ENCODE measurements at regions not wholly inside any gene's neighbourhood (a gene's known extent, or its start where the extent isn't known, plus 50 kb on each side); places are given as distances from the start of the nearest gene placed in this dataset.

DNA sequence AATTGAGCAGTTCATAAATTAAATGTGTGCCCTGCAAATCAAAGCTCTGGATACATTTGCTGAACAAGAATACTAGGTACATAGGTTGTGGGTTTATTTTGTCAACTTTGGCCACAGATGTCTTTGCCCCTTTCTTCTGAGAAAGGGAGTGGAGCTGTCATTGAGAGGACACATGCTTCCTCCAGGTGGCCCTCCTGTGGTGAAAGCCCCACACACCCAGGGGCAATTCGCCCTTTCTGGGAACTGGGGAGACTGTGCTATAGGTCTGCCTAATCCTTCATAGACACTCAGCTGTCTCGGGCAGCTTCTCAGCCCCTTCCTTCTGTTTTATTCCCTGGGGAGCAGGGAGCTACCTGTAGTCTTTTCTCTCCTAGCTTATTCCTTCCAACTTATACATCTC, 605.7 kb upstream of the DPP6 start:
- 54 to 58% methylated on average over 2 of the region's 2 CpGs for WGBS, 2 donors
- Histone ChIP-seq H3K4me1 (ENCODE audit: control insufficient read depth in 2 of 2, insufficient read depth in 2 of 2, low read length in 1 of 2) (no peaks in the 10 kb centered on the region), H3K27me3 (ENCODE audit: control insufficient read depth in 1 of 2, insufficient read depth in 2 of 2, low read length in 2 of 2) (no peaks in the 10 kb centered on the region), H3K4me3 (ENCODE audit: low read depth in 1 of 2, low read length in 2 of 2) (no peak overlapping the region), H3K9me3 (ENCODE audit: control insufficient read depth in 2 of 2, insufficient read depth in 1 of 2, low read depth in 1 of 2, low read length in 1 of 2) (peaks cover 0 to 6% of the 10 kb centered on the region in 2 donors), H3K36me3 (ENCODE audit: control insufficient read depth in 2 of 2, insufficient read depth in 2 of 2, low read length in 1 of 2) (no peaks in the 10 kb centered on the region), H3K27ac (ENCODE audit: low read depth in 2 of 2, low read length in 1 of 2) (no peak overlapping the region)

DNA sequence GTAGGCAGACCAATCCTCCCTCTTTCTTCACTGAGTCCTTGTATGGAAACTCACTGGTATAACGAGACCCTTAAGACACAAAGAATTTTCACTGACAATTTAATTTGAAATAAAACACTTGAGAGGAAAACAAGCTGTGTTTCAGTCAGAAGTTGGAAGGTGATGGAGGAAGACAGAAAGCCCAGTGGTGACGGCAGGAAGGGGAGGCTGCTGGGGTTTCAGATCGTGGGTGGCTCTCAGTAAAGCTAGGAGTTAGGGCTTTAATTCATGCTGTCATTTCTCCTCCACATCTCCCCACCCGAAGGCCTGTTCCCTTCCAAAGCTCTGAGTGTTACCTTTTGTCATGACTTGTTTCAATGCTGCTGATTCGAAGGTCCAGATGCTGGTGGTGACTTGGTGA, 605.2 kb upstream of the DPP6 start:
- 56 to 64% methylated on average over 5 of the region's 5 CpGs for WGBS, 2 donors
- Histone ChIP-seq H3K36me3 (ENCODE audit: control insufficient read depth in 2 of 2, insufficient read depth in 2 of 2, low read length in 1 of 2) (no peaks in the 10 kb centered on the region), H3K4me3 (ENCODE audit: low read depth in 1 of 2, low read length in 2 of 2) (no peak overlapping the region), H3K27ac (ENCODE audit: low read depth in 2 of 2, low read length in 1 of 2) (no peak overlapping the region), H3K27me3 (ENCODE audit: control insufficient read depth in 1 of 2, insufficient read depth in 2 of 2, low read length in 2 of 2) (no peaks in the 10 kb centered on the region), H3K4me1 (ENCODE audit: control insufficient read depth in 2 of 2, insufficient read depth in 2 of 2, low read length in 1 of 2) (no peaks in the 10 kb centered on the region), H3K9me3 (ENCODE audit: control insufficient read depth in 2 of 2, insufficient read depth in 1 of 2, low read depth in 1 of 2, low read length in 1 of 2) (peaks cover 0 to 6% of the 10 kb centered on the region in 2 donors)

DNA sequence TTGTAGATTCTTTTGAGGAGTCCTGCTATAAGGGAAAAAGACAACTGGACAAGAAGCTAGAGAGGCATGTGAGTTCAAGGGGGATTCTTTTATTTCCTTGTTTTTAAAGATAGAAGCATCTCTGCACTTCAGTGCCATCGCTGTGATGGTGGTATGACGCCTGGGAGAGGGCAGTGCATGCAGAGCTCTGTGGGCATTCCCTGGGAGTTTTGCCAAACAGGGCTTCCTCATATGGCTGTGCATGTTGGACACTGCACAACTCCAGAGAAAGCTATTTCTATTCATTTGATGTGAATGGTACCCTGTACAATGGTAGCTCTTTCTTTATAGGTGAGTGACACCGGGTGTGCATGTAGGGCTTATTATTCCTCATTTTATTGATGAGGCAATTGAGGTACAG, 599.5 kb upstream of the DPP6 start:
- no peaks in the 10 kb centered on the region for H3K4me1 ChIP-seq (ENCODE audit: control insufficient read depth in 2 of 2, insufficient read depth in 2 of 2, low read length in 1 of 2)
- H3K9me3 ChIP-seq (ENCODE audit: control insufficient read depth in 2 of 2, insufficient read depth in 1 of 2, low read depth in 1 of 2, low read length in 1 of 2), result peaks cover under 1 to 3% of the 10 kb centered on the region in 2 donors
- H3K36me3 ChIP-seq (ENCODE audit: control insufficient read depth in 2 of 2, insufficient read depth in 2 of 2, low read length in 1 of 2), result no peaks in the 10 kb centered on the region
- H3K27me3 ChIP-seq (ENCODE audit: control insufficient read depth in 1 of 2, insufficient read depth in 2 of 2, low read length in 2 of 2), result no peaks in the 10 kb centered on the region
- no peak overlapping the region for H3K4me3 ChIP-seq (ENCODE audit: low read depth in 1 of 2, low read length in 2 of 2)
- H3K27ac ChIP-seq (ENCODE audit: low read depth in 2 of 2, low read length in 1 of 2), result no peak overlapping the region
- 79 to 80% methylated on average over 3 of the region's 3 CpGs for WGBS, 2 donors

DNA sequence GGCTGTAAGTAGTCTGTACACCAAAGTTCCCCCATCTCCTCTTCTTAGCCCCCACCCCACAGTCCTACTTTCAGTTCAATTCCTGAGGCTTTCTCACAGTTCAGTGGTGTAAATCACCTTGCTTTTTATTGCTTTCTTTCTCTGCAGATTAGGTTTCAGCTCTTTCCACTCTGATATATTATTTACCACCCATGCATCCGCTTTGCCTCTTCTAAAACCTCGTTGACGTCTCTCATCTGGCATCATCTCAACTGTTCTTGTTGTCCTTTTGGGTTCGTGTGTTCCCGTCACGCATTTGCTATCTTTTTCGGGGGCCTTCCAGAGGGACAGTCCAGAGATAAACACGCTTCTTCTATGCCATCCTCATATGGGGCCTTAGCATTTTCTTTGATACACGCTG, 597.9 kb upstream of the DPP6 start:
- 75 to 78% methylated on average over 9 of the region's 9 CpGs for WGBS, 2 donors
- H3K9me3 ChIP-seq (ENCODE audit: control insufficient read depth in 2 of 2, insufficient read depth in 1 of 2, low read depth in 1 of 2, low read length in 1 of 2), result peaks cover 0 to 3% of the 10 kb centered on the region in 2 donors
- H3K36me3 ChIP-seq (ENCODE audit: control insufficient read depth in 2 of 2, insufficient read depth in 2 of 2, low read length in 1 of 2), result no peaks in the 10 kb centered on the region
- no peak overlapping the region for H3K4me3 ChIP-seq (ENCODE audit: low read depth in 1 of 2, low read length in 2 of 2)
- no peak overlapping the region for H3K27ac ChIP-seq (ENCODE audit: low read depth in 2 of 2, low read length in 1 of 2)
- no peaks in the 10 kb centered on the region for H3K27me3 ChIP-seq (ENCODE audit: control insufficient read depth in 1 of 2, insufficient read depth in 2 of 2, low read length in 2 of 2)
- no peaks in the 10 kb centered on the region for H3K4me1 ChIP-seq (ENCODE audit: control insufficient read depth in 2 of 2, insufficient read depth in 2 of 2, low read length in 1 of 2)

DNA sequence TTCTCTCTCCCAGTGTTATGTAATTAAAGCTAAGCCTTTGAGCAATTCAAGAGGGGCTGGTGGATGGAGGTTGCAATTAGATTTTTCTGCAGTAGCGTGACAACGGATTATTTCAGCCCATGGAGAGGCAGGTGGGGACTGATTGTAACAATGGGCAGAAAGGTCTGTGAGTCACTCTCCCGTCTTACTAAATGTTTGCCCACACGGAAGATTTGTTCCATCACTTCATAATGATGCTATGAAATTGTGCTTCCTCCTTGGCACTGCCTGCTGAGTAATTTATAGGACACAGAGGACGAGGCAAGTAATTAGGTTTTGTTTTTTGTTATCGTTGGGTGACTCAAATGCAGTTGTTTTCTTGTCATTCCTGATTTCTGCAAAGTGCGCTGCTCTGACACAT, 594.5 kb upstream of the DPP6 start:
- no peak overlapping the region for H3K4me3 ChIP-seq (ENCODE audit: low read depth in 1 of 2, low read length in 2 of 2)
- 63 to 73% methylated on average over 7 of the region's 7 CpGs for WGBS, 2 donors
- peaks cover 0 to 8% of the 10 kb centered on the region in 2 donors for H3K9me3 ChIP-seq (ENCODE audit: control insufficient read depth in 2 of 2, insufficient read depth in 1 of 2, low read depth in 1 of 2, low read length in 1 of 2)
- no peaks in the 10 kb centered on the region for H3K4me1 ChIP-seq (ENCODE audit: control insufficient read depth in 2 of 2, insufficient read depth in 2 of 2, low read length in 1 of 2)
- no peaks in the 10 kb centered on the region for H3K36me3 ChIP-seq (ENCODE audit: control insufficient read depth in 2 of 2, insufficient read depth in 2 of 2, low read length in 1 of 2)
- no peak overlapping the region for H3K27ac ChIP-seq (ENCODE audit: low read depth in 2 of 2, low read length in 1 of 2)
- H3K27me3 ChIP-seq (ENCODE audit: control insufficient read depth in 1 of 2, insufficient read depth in 2 of 2, low read length in 2 of 2), result no peaks in the 10 kb centered on the region

DNA sequence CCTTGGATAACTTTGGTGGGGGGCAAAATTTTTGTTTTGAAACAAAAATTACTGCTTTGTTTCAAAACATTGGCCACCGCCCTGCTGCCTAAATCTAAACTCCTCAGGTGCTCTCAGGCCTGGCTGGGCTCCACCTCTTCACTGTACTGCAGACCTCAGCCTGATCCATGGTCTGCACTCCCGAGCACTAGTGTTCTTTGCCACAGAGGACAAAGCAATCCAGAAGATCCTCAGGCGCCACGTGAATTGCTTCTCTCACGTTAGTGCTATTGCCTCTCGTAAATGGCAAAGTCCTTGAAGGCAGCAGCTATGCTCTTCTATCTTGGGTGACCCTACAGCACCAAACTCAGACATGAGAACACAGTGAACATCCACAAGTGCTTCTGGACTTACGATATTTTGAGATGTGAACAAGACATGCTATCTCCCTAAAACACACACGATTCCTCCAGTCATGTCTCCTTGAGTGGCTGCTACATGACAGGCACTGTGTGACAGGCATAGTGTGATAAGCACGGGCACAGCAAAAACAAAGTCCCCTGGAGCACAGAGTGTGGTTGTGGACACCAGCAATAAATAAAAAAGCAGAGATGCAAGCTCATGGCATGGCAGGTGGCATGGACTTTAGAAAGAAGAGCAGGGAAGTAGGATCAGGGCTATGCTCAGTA, 582.1 kb upstream of the DPP6 start:
- Histone ChIP-seq H3K27ac (ENCODE audit: low read depth in 2 of 2, low read length in 1 of 2) (no peak overlapping the region), H3K9me3 (ENCODE audit: control insufficient read depth in 2 of 2, insufficient read depth in 1 of 2, low read depth in 1 of 2, low read length in 1 of 2) (peaks cover 2 to 3% of the 10 kb centered on the region in 2 donors), H3K4me3 (ENCODE audit: low read depth in 1 of 2, low read length in 2 of 2) (no peak overlapping the region), H3K4me1 (ENCODE audit: control insufficient read depth in 2 of 2, insufficient read depth in 2 of 2, low read length in 1 of 2) (no peaks in the 10 kb centered on the region), H3K36me3 (ENCODE audit: control insufficient read depth in 2 of 2, insufficient read depth in 2 of 2, low read length in 1 of 2) (no peaks in the 10 kb centered on the region), H3K27me3 (ENCODE audit: control insufficient read depth in 1 of 2, insufficient read depth in 2 of 2, low read length in 2 of 2) (no peaks in the 10 kb centered on the region)
- WGBS, 2 donors, result 64% methylated on average over 9 of the region's 9 CpGs

DNA sequence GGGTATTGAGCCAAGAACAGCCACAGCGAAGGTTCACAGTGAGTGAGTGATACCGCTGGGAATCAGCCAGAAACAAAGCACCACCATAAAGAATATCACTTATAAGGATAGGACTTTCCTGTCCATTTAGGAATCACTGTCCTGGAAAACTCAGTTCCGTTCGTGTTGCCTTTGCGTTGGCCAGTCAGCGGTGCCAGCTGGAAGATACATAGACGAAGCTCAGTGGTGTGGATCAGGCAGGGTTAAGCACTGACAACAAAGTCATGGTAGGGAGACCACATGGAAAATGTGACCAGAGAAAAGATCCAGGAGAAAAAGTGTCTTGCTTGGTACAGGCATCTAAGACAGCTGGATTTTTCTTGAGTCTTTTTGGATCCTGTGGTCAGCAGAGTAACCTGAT, 579.7 kb upstream of the DPP6 start:
- Histone ChIP-seq H3K4me1 (ENCODE audit: control insufficient read depth in 2 of 2, insufficient read depth in 2 of 2, low read length in 1 of 2) (no peaks in the 10 kb centered on the region), H3K36me3 (ENCODE audit: control insufficient read depth in 2 of 2, insufficient read depth in 2 of 2, low read length in 1 of 2) (no peaks in the 10 kb centered on the region), H3K9me3 (ENCODE audit: control insufficient read depth in 2 of 2, insufficient read depth in 1 of 2, low read depth in 1 of 2, low read length in 1 of 2) (peaks cover 2 to 3% of the 10 kb centered on the region in 2 donors), H3K4me3 (ENCODE audit: low read depth in 1 of 2, low read length in 2 of 2) (no peak overlapping the region), H3K27ac (ENCODE audit: low read depth in 2 of 2, low read length in 1 of 2) (no peak overlapping the region), H3K27me3 (ENCODE audit: control insufficient read depth in 1 of 2, insufficient read depth in 2 of 2, low read length in 2 of 2) (no peaks in the 10 kb centered on the region)
- WGBS, 2 donors, result 85 to 91% methylated on average over 7 of the region's 7 CpGs

DNA sequence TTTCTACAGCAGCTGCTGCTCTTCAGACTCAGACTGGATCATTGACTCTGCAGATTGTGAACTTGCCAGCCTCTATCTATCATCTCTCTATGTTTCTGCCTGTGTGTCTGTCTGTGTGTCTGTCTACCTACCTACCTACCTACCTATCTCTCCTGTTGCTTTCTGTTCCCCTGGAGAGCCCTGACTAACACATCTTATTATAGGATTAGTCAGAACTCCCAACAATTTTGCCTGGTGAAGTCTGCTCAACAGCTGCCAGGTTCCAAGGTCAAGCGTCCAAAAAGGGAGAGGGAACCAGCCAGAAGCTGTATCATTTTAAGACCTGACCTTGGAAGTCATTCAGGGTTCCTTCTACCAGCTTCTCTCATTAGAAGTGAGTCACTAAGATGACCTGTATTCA, 579.0 kb upstream of the DPP6 start:
- no peaks in the 10 kb centered on the region for H3K27me3 ChIP-seq (ENCODE audit: control insufficient read depth in 1 of 2, insufficient read depth in 2 of 2, low read length in 2 of 2)
- no peaks in the 10 kb centered on the region for H3K36me3 ChIP-seq (ENCODE audit: control insufficient read depth in 2 of 2, insufficient read depth in 2 of 2, low read length in 1 of 2)
- H3K9me3 ChIP-seq (ENCODE audit: control insufficient read depth in 2 of 2, insufficient read depth in 1 of 2, low read depth in 1 of 2, low read length in 1 of 2), result peaks cover 2 to 3% of the 10 kb centered on the region in 2 donors
- no peak overlapping the region for H3K27ac ChIP-seq (ENCODE audit: low read depth in 2 of 2, low read length in 1 of 2)
- no peak overlapping the region for H3K4me3 ChIP-seq (ENCODE audit: low read depth in 1 of 2, low read length in 2 of 2)
- H3K4me1 ChIP-seq (ENCODE audit: control insufficient read depth in 2 of 2, insufficient read depth in 2 of 2, low read length in 1 of 2), result no peaks in the 10 kb centered on the region
- WGBS, 2 donors, result 13 to 36% methylated on average over 1 of the region's 1 CpG

DNA sequence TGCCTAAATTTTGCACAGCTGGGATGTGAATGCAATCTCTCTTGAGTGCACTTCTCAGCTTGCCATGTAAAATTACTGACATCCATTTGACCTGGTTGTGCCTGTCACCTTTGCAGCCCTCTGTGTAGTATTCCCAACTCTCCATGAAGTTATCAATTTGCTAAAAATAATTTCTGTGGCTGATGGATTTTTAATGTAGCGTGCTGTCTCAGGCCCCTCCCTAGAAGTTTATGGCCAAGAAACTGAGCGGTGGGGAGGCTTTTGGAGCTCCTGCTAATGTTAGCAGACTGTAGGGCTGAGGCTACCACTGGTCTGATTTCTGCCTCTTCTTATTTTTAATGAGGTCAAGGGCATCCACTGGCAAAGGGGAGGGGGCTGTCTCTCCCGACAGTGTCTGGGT, 577.0 kb upstream of the DPP6 start:
- H3K4me3 ChIP-seq (ENCODE audit: low read depth in 1 of 2, low read length in 2 of 2), result no peak overlapping the region
- H3K27me3 ChIP-seq (ENCODE audit: control insufficient read depth in 1 of 2, insufficient read depth in 2 of 2, low read length in 2 of 2), result no peaks in the 10 kb centered on the region
- no peaks in the 10 kb centered on the region for H3K36me3 ChIP-seq (ENCODE audit: control insufficient read depth in 2 of 2, insufficient read depth in 2 of 2, low read length in 1 of 2)
- H3K27ac ChIP-seq (ENCODE audit: low read depth in 2 of 2, low read length in 1 of 2), result no peak overlapping the region
- H3K9me3 ChIP-seq (ENCODE audit: control insufficient read depth in 2 of 2, insufficient read depth in 1 of 2, low read depth in 1 of 2, low read length in 1 of 2), result peaks cover 7 to 10% of the 10 kb centered on the region in 2 donors
- H3K4me1 ChIP-seq (ENCODE audit: control insufficient read depth in 2 of 2, insufficient read depth in 2 of 2, low read length in 1 of 2), result no peaks in the 10 kb centered on the region
- 77 to 83% methylated on average over 3 of the region's 3 CpGs for WGBS, 2 donors

DNA sequence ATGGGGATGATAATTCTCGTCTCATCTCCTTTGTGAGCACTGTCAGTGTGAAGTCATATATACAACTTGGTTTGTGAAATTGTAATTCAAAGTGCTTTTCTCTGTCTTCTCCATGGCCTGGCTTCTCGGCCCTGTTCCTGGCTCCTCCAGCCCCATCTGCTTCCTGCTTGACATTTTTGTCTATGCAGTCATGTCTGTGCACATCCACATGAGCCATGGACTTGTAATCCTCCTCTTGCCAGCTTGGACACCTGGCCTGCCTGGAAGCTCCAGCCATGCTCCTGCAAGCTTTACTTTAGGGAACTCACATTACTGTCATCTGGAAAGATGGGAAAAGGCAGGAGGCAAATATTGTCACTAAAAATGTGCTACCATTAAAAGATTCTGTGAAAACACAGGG, 576.0 kb upstream of the DPP6 start:
- no peaks in the 10 kb centered on the region for H3K4me1 ChIP-seq (ENCODE audit: control insufficient read depth in 2 of 2, insufficient read depth in 2 of 2, low read length in 1 of 2)
- no peaks in the 10 kb centered on the region for H3K36me3 ChIP-seq (ENCODE audit: control insufficient read depth in 2 of 2, insufficient read depth in 2 of 2, low read length in 1 of 2)
- no peaks in the 10 kb centered on the region for H3K27me3 ChIP-seq (ENCODE audit: control insufficient read depth in 1 of 2, insufficient read depth in 2 of 2, low read length in 2 of 2)
- 65 to 68% methylated on average over 2 of the region's 2 CpGs for WGBS, 2 donors
- no peak overlapping the region for H3K27ac ChIP-seq (ENCODE audit: low read depth in 2 of 2, low read length in 1 of 2)
- peaks cover 7% of the 10 kb centered on the region in 2 donors for H3K9me3 ChIP-seq (ENCODE audit: control insufficient read depth in 2 of 2, insufficient read depth in 1 of 2, low read depth in 1 of 2, low read length in 1 of 2)
- no peak overlapping the region for H3K4me3 ChIP-seq (ENCODE audit: low read depth in 1 of 2, low read length in 2 of 2)
